Trophoblast cell (in vitro differentiated cells and primary cell): ENCODE measurements at regions not wholly inside any gene's neighbourhood (a gene's known extent, or its start where the extent isn't known, plus 50 kb on each side); places are given as distances from the start of the nearest gene placed in this dataset.
"Not testable (repeated sequence)": the region's sequence is repeated elsewhere in the genome, so short reads cannot be mapped to it uniquely, and the experiment has no call there.

Experiments
- DNase-seq, 2 donors: peaks; one replicate each; pipeline ENCODE4 v3.0.0-alpha.2; 2016
- H2AFZ ChIP-seq: 2 replicates; pipeline ENCODE4 v1.6.1; 2013; ENCODE audit warnings: low read length, moderate library complexity, mild to moderate bottlenecking; ENCODE audit not compliant: insufficient read depth, poor library complexity
- H2AK5ac ChIP-seq: 2 replicates; pipeline ENCODE4 v1.6.1; 2013; ENCODE audit warnings: mild to moderate bottlenecking, low read length
- H2BK120ac ChIP-seq: 2 replicates; pipeline ENCODE4 v1.6.1; 2013; ENCODE audit warnings: low read length, mild to moderate bottlenecking, moderate library complexity; ENCODE audit not compliant: insufficient read depth, poor library complexity
- H2BK12ac ChIP-seq: 2 replicates; pipeline ENCODE4 v1.6.1; 2013; ENCODE audit warnings: mild to moderate bottlenecking, low read length, moderate library complexity
- H2BK5ac ChIP-seq: 2 replicates; pipeline ENCODE4 v1.6.1; 2013; ENCODE audit warnings: low read length, low read depth, moderate library complexity, mild to moderate bottlenecking; ENCODE audit not compliant: poor library complexity
- H3K14ac ChIP-seq: 2 replicates; pipeline ENCODE4 v1.6.1; 2013; ENCODE audit warnings: mild to moderate bottlenecking, low read length
- H3K18ac ChIP-seq: 2 replicates; pipeline ENCODE4 v1.6.1; 2013; ENCODE audit warnings: mild to moderate bottlenecking, low read length
- H3K23ac ChIP-seq: 2 replicates; pipeline ENCODE4 v1.6.1; 2013; ENCODE audit warnings: low read length
- H3K27ac ChIP-seq: 2 replicates; pipeline ENCODE4 v1.5.1; 2013; ENCODE audit warnings: low read depth, mild to moderate bottlenecking, inconsistent platforms, low read length, moderate library complexity
- H3K27me3 ChIP-seq: 2 replicates; pipeline ENCODE4 v1.6.1; 2013; ENCODE audit warnings: inconsistent platforms, mild to moderate bottlenecking, low read length, moderate library complexity; ENCODE audit not compliant: insufficient read depth
- H3K36me3 ChIP-seq, 2 experiments: 1 replicate in 1 of 2; 2 replicates in 1 of 2; pipeline ENCODE4 v1.6.1; 2013; ENCODE audit warnings: low read length in 2 of 2, mild to moderate bottlenecking in 2 of 2, moderate library complexity in 1 of 2; ENCODE audit not compliant: insufficient read depth in 2 of 2, control insufficient read depth in 1 of 2
- H3K4ac ChIP-seq: 2 replicates; pipeline ENCODE4 v1.6.1; 2013; ENCODE audit warnings: low read depth, mild to moderate bottlenecking, low read length, moderate library complexity
- H3K4me1 ChIP-seq, 2 experiments: 1 replicate in 1 of 2; 2 replicates in 1 of 2; pipeline ENCODE4 v1.6.1; 2013; ENCODE audit warnings: low read length in 2 of 2, mild to moderate bottlenecking in 2 of 2, moderate library complexity in 1 of 2; ENCODE audit not compliant: insufficient read depth in 2 of 2, control insufficient read depth in 1 of 2
- H3K4me2 ChIP-seq: 2 replicates; pipeline ENCODE4 v1.6.1; 2013; ENCODE audit warnings: inconsistent platforms, mild to moderate bottlenecking, low read length, moderate library complexity
- H3K4me3 ChIP-seq: 2 replicates; pipeline ENCODE4 v1.5.1; 2013; ENCODE audit warnings: mild to moderate bottlenecking, low read depth, low read length, inconsistent platforms
- H3K79me1 ChIP-seq: one replicate; pipeline ENCODE4 v1.6.1; 2013; ENCODE audit warnings: low read length
- H3K79me2 ChIP-seq: 2 replicates; pipeline ENCODE4 v1.6.1; 2013; ENCODE audit warnings: low read length, mild to moderate bottlenecking; ENCODE audit not compliant: control insufficient read depth, insufficient read depth, poor library complexity
- H3K9ac ChIP-seq: 2 replicates; pipeline ENCODE4 v1.6.1; 2013; ENCODE audit warnings: mild to moderate bottlenecking, low read length
- H3K9me3 ChIP-seq: 2 replicates; pipeline ENCODE4 v1.6.1; 2013; ENCODE audit warnings: low read depth, mild to moderate bottlenecking, control low read depth, inconsistent platforms, low read length; ENCODE audit not compliant: insufficient read depth
- H4K12ac ChIP-seq: 2 replicates; pipeline ENCODE4 v1.6.1; 2013; ENCODE audit warnings: low read depth, mild to moderate bottlenecking, low read length, moderate library complexity
- H4K8ac ChIP-seq: 2 replicates; pipeline ENCODE4 v1.6.1; 2013; ENCODE audit warnings: low read depth, mild to moderate bottlenecking, low read length, moderate library complexity
- H4K91ac ChIP-seq: one replicate; pipeline ENCODE4 v1.6.1; 2013; ENCODE audit warnings: low read depth, mild to moderate bottlenecking, low read length, moderate library complexity
- WGBS: extraction: QIAGEN DNeasy Blood & Tissue Kit; methylation state at CpG from one replicate; pipeline ENCODE4 v1.1.7; 2013; ENCODE audit warnings: missing lambda C conversion rate; ENCODE audit not compliant: insufficient read length, insufficient coverage; ENCODE audit errors: extremely low coverage; 5-methylcytosine and 5-hydroxymethylcytosine counted together

DNA sequence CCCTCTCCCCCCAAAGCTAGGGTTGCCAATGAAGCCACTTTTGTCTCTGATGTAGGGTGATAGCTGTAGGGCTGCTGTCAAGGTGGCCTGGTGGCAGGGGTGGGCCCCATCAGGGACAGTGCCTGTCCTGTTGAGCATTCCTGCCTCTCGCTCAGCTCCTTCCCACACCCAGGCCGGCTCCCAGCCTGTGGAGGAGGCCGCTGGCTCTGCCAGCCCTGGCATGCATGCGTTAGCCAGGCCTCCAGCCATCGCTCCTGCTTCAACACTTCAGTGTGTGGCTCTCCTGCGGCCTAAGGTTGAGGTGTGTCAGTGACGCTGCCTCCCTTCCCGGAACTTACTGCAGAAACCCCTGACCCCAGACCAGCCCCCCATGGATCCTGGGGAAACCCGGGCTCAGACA lies 194.5 kb downstream of the TBC1D2B start:
- H2BK12ac ChIP-seq, H3K4me2 ChIP-seq, H2AK5ac ChIP-seq, H2BK5ac ChIP-seq, H3K14ac ChIP-seq, DNase-seq, H2AFZ ChIP-seq, H3K23ac ChIP-seq, H3K9ac ChIP-seq, H3K27me3 ChIP-seq, H3K4me3 ChIP-seq, H2BK120ac ChIP-seq, H4K91ac ChIP-seq, H4K8ac ChIP-seq, H3K36me3 ChIP-seq, H3K18ac ChIP-seq, H4K12ac ChIP-seq, H3K4ac ChIP-seq, H3K79me2 ChIP-seq, H3K27ac ChIP-seq, H3K9me3 ChIP-seq, H3K79me1 ChIP-seq: not testable (repeated sequence)
- no CpG with 5 or more reads among the region's 9 CpGs for WGBS
- peaks cover 11 to 12% of the 10 kb centered on the region in 2 experiments for H3K4me1 ChIP-seq

DNA sequence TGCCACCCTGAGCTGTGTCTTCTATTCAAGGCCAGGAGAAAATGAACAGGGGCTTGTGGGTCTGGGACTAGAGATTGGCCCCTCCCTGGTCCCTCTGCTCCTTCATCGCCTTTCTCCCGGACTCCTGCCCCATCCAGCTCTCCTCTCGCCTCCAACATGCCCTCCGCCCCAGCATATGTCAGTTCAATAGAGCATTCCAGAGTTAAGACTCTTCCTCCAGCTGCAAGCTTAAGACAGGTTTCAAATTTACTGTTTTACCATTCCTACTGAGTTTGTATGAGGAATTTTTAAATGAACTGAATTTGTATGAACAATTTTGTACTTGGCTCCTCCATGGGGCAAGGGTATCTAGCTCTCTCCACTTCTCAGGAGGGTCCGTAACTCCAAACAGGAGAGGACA lies 195.6 kb downstream of the TBC1D2B start:
- Histone ChIP-seq H3K9ac (no peak overlapping the region), H2BK5ac (no peak overlapping the region), H3K9me3 (peaks cover 7% of the 10 kb centered on the region), H2BK120ac (no peak overlapping the region), H3K14ac (no peak overlapping the region), H3K4me1 (peaks cover 7 to 11% of the 10 kb centered on the region in 2 experiments), H3K4ac (no peak overlapping the region), H3K23ac (no peak overlapping the region), H3K36me3 (no peaks in the 10 kb centered on the region), H3K27me3 (no peaks in the 10 kb centered on the region), H2BK12ac (no peak overlapping the region), H2AFZ (no peak overlapping the region), H3K27ac (no peak overlapping the region), H4K91ac (no peak overlapping the region), H3K79me2 (no peaks in the 10 kb centered on the region), H3K4me2 (no peak overlapping the region), H3K18ac (no peak overlapping the region), H3K4me3 (no peak overlapping the region), H4K8ac (no peak overlapping the region), H2AK5ac (no peak overlapping the region), H4K12ac (no peak overlapping the region), H3K79me1 (peaks cover 4% of the 10 kb centered on the region)
- no CpG with 5 or more reads among the region's 5 CpGs for WGBS
- no peak for DNase-seq

DNA sequence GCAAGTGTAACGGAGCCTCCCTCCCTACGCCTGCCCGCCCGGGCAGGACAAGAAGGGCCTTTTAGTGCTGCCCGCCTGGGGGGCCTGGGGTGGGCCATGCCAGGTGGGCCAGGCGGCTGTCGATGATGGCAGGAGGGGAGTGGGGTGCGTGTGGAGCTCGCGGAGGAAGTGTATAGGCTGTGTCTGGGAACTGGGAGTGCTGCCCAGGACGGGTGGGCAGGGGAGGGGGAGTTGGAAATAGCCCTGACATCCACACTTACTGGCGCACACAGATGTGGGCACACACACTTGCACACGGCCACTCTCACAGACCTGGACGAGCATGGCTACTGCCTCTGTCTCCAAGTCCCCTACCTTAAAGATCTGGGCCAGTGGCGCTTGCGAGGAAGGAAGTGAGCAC lies 196.0 kb downstream of the TBC1D2B start:
- H2BK120ac ChIP-seq, H4K91ac ChIP-seq, H2BK12ac ChIP-seq, H4K8ac ChIP-seq, H4K12ac ChIP-seq, H2AK5ac ChIP-seq, H3K9ac ChIP-seq, DNase-seq, H2AFZ ChIP-seq, H3K27me3 ChIP-seq, H3K23ac ChIP-seq, H3K27ac ChIP-seq, H3K4ac ChIP-seq, H3K79me2 ChIP-seq, H3K4me3 ChIP-seq, H3K14ac ChIP-seq, H3K18ac ChIP-seq, H3K9me3 ChIP-seq, H3K4me2 ChIP-seq, H3K36me3 ChIP-seq, H2BK5ac ChIP-seq, H3K79me1 ChIP-seq: not testable (repeated sequence)
- no CpG with 5 or more reads among the region's 16 CpGs for WGBS
- H3K4me1 ChIP-seq = peaks cover 6 to 11% of the 10 kb centered on the region in 2 experiments

DNA sequence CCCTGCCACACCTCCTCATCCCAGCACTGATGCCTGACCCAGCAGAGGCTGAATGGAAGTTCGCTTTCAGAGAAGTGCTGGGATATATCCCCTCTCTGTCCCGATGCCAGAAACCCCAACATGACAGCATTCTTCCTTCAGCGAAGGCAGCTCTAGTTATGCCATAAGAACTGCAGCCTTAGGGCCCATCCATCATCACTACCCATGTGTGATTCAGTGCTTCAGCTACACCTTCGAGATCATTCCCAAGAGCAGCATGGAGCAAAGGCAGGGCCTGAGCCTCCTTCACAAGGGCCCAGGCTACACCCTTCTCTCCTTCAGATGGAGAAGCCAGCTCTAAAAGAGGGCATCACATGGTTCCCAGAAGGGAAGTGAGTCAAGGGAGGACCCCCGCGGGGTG lies 198.0 kb downstream of the TBC1D2B start:
- not testable (repeated sequence) for H3K27ac ChIP-seq, H3K79me2 ChIP-seq, H3K18ac ChIP-seq, H2BK12ac ChIP-seq, H3K4me1 ChIP-seq, H3K4ac ChIP-seq, H3K27me3 ChIP-seq, H2AFZ ChIP-seq, H4K8ac ChIP-seq, H3K36me3 ChIP-seq, H2BK120ac ChIP-seq, H4K12ac ChIP-seq, H3K23ac ChIP-seq, DNase-seq, H3K4me3 ChIP-seq, H3K9ac ChIP-seq, H2BK5ac ChIP-seq, H3K9me3 ChIP-seq, H2AK5ac ChIP-seq, H3K4me2 ChIP-seq, H3K14ac ChIP-seq, H4K91ac ChIP-seq, H3K79me1 ChIP-seq
- WGBS = no CpG with 5 or more reads among the region's 6 CpGs
